HEK293T (cell line): ENCODE measurements at regions not wholly inside any gene's neighbourhood (a gene's known extent, or its start where the extent isn't known, plus 50 kb on each side); places are given as distances from the start of the nearest gene placed in this dataset.

Source experiments
- FOXK2 ChIP-seq: fragments of 450-650 bp; IDR thresholded peaks from 2 replicates; pipeline ENCODE4 v1.6.1; 2016; ENCODE audit warnings: mild to moderate bottlenecking
- HDGF ChIP-seq: fragments of 450-650 bp; IDR thresholded peaks from 2 replicates; pipeline ENCODE4 v1.6.1; 2017; ENCODE audit warnings: antibody characterized with exemption, borderline replicate concordance
- TARDBP ChIP-seq: fragments of 450-650 bp; IDR thresholded peaks from 2 replicates; pipeline ENCODE4 v1.6.1; 2016

DNA sequence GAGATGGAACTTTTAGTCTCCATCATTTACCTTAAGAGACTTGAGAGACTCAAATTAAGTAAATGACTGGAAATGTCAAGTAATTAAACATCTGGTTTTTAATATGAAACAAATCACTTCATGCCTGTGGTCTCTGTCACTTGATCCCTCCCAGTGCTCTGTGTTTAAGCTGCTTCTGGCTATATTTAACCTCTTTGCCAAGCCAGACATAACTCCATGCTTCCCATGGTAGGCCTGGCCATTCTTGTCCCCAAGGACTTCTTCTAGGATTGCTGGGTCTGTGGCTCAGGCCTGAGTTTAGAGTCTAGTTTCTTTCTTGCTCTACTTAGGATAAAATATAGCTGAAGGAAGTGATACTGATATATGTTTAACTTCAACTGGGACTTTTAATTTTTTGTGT lies 1013.6 kb downstream of the FLRT2 start:
- no peak for TF ChIP-seq TARDBP
- TF ChIP-seq FOXK2 = no peak
- no peak for TF ChIP-seq HDGF
